KBM-7 (cell line): ENCODE measurements at regions not wholly inside any gene's neighbourhood (a gene's known extent, or its start where the extent isn't known, plus 50 kb on each side); places are given as distances from the start of the nearest gene placed in this dataset.

Experiments used
- DNase-seq: peaks from one replicate; pipeline ENCODE4 v3.0.0-alpha.2; 2015
- in situ Hi-C: fragments of 300-500 bp; cut with MboI; formaldehyde crosslinking; loops from 2 replicates; pipeline ENCODE4 v1.14.3; 2020; ENCODE audit warnings: low sequenced_read_pairs, low pct_unique_long_range_greater_than_20kb, mixed read lengths

- in situ Hi-C loops, result no loop called here
Observed at GRCh38 chr1:58159434-58159830, 387.1 kb downstream of the OMA1 start.

GRCh38 chr1:58158506-58159433 lies 387.8 kb downstream of the OMA1 start:
- DNase-seq, result no peak
- in situ Hi-C loops, result no loop called here

More at GRCh38 chr1:58159434-58159830, 387.1 kb downstream of the OMA1 start:
- DNase-seq, result no peak

- in situ Hi-C loops, result no loop called here
- DNase-seq, result no peak
Observed at GRCh38 chr1:58158016-58158415, 388.5 kb downstream of the OMA1 start.

GRCh38 chr1:58157256-58157655 lies 389.3 kb downstream of the OMA1 start:
- no peak for DNase-seq
- in situ Hi-C loops, result no loop called here

- in situ Hi-C loops, result no loop called here
- no peak for DNase-seq
Observed at GRCh38 chr1:58156831-58157230, 389.7 kb downstream of the OMA1 start.

- in situ Hi-C loops, result no loop called here
- no peak for DNase-seq
Observed at GRCh38 chr1:58156124-58156468, 390.4 kb downstream of the OMA1 start.

- DNase-seq, result peak; percentile 59
- in situ Hi-C loops, result no loop called here
Observed at GRCh38 chr1:58155418-58156123, 391.0 kb downstream of the OMA1 start.

- DNase-seq, result no peak
- in situ Hi-C loops, result no loop called here
Observed at GRCh38 chr1:58154256-58154655, 392.3 kb downstream of the OMA1 start.

GRCh38 chr1:58152697-58153096 lies 393.8 kb downstream of the OMA1 start:
- in situ Hi-C loops, result no loop called here

GRCh38 chr1:58149271-58149812 lies 397.2 kb downstream of the OMA1 start:
- peak; percentile 3 for DNase-seq
- in situ Hi-C loops, result no loop called here

More at GRCh38 chr1:58152697-58153096, 393.8 kb downstream of the OMA1 start:
- DNase-seq, result no peak

GRCh38 chr1:58144698-58145270 lies 401.7 kb downstream of the OMA1 start:
- DNase-seq, result no peak
- in situ Hi-C loops, result no loop called here

GRCh38 chr1:58143972-58144697 lies 402.4 kb downstream of the OMA1 start:
- DNase-seq, result no peak
- in situ Hi-C loops, result no loop called here

GRCh38 chr1:58136387-58136786 lies 410.1 kb downstream of the OMA1 start:
- in situ Hi-C loops, result no loop called here
- DNase-seq, result no peak

- in situ Hi-C loops, result no loop called here
- DNase-seq, result no peak
Observed at GRCh38 chr1:58135821-58136321, 410.7 kb downstream of the OMA1 start.

GRCh38 chr1:58133562-58133961 lies 413.0 kb downstream of the OMA1 start:
- in situ Hi-C loops, result no loop called here
- no peak for DNase-seq

GRCh38 chr1:58123051-58123450 lies 423.5 kb downstream of the OMA1 start:
- DNase-seq, result no peak
- in situ Hi-C loops, result no loop called here

- in situ Hi-C loops, result no loop called here
- DNase-seq, result no peak
Observed at GRCh38 chr1:58119971-58120370, 426.6 kb downstream of the OMA1 start.

GRCh38 chr1:58116284-58116683 lies 430.2 kb downstream of the OMA1 start:
- no peak for DNase-seq
- in situ Hi-C loops, result no loop called here

- DNase-seq, result no peak
- in situ Hi-C loops, result no loop called here
Observed at GRCh38 chr1:58109646-58110200, 436.8 kb downstream of the OMA1 start.
